A673 (cell line): ENCODE measurements at regions not wholly inside any gene's neighbourhood (a gene's known extent, or its start where the extent isn't known, plus 50 kb on each side); places are given as distances from the start of the nearest gene placed in this dataset.

Experiments used
- EZH2 ChIP-seq: fragments of 200-600 bp; sonication (generic); IDR thresholded peaks from 2 replicates; pipeline ENCODE4 v1.6.1; 2017; ENCODE audit warnings: borderline replicate concordance, low read depth, mild to moderate bottlenecking, mixed read lengths, antibody characterized with exemption, low read length; ENCODE audit not compliant: poor library complexity, severe bottlenecking
- TF ChIP-seq, protein P1 (sequence below): fragments of 300-800, 200-600 bp; sonication (generic); conservative IDR thresholded peaks from 2 replicates; pipeline ENCODE4 v1.5.1; 2017; ENCODE audit warnings: low read depth, mild to moderate bottlenecking, antibody characterized with exemption, low read length, moderate library complexity, mixed read lengths

- TF ChIP-seq, protein P1, sequence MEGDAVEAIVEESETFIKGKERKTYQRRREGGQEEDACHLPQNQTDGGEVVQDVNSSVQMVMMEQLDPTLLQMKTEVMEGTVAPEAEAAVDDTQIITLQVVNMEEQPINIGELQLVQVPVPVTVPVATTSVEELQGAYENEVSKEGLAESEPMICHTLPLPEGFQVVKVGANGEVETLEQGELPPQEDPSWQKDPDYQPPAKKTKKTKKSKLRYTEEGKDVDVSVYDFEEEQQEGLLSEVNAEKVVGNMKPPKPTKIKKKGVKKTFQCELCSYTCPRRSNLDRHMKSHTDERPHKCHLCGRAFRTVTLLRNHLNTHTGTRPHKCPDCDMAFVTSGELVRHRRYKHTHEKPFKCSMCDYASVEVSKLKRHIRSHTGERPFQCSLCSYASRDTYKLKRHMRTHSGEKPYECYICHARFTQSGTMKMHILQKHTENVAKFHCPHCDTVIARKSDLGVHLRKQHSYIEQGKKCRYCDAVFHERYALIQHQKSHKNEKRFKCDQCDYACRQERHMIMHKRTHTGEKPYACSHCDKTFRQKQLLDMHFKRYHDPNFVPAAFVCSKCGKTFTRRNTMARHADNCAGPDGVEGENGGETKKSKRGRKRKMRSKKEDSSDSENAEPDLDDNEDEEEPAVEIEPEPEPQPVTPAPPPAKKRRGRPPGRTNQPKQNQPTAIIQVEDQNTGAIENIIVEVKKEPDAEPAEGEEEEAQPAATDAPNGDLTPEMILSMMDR = no peak
- no peak for TF ChIP-seq EZH2
Observed at GRCh38 chr16:8243981-8244380, 346.3 kb downstream of the TMEM114 start.
